ENCODE measurements at regions not wholly inside any gene's neighbourhood (a gene's known extent, or its start where the extent isn't known, plus 50 kb on each side); places are given as distances from the start of the nearest gene placed in this dataset.
"Not testable (repeated sequence)": the region's sequence is repeated elsewhere in the genome, so short reads cannot be mapped to it uniquely, and the experiment has no call there.

DNA sequence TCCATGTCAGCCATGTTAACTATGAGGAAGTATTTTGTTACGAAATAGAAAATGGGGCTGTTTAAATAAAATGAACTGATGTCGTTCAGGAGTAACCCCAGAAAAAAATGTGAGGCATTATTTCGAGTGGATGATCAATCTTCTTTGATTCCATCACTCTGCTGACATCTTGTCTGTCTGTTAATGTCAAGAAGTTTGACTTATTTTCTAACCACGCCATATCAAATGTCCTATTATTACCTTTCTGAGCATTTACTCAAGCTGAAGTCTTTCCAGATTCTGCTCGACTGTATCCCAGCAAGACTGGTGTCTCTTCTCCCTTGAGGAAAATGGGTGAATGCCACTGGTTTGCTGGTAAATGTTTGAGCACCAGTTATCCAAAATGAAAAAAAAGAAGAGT lies 672.9 kb upstream of the SOX11 start:
- H3K27ac Mint-ChIP-seq = no peak overlapping the region
- DNase-seq = no peak
- H3K9me3 Mint-ChIP-seq = peaks cover 21% of the 10 kb centered on the region
- CTCF ChIA-PET = no interaction called here
- no peaks in the 10 kb centered on the region for H3K4me1 Mint-ChIP-seq
- no peaks in the 10 kb centered on the region for H3K36me3 Mint-ChIP-seq
- no peak overlapping the region for H3K4me3 Mint-ChIP-seq
- no peaks in the 10 kb centered on the region for H3K27me3 Mint-ChIP-seq

DNA sequence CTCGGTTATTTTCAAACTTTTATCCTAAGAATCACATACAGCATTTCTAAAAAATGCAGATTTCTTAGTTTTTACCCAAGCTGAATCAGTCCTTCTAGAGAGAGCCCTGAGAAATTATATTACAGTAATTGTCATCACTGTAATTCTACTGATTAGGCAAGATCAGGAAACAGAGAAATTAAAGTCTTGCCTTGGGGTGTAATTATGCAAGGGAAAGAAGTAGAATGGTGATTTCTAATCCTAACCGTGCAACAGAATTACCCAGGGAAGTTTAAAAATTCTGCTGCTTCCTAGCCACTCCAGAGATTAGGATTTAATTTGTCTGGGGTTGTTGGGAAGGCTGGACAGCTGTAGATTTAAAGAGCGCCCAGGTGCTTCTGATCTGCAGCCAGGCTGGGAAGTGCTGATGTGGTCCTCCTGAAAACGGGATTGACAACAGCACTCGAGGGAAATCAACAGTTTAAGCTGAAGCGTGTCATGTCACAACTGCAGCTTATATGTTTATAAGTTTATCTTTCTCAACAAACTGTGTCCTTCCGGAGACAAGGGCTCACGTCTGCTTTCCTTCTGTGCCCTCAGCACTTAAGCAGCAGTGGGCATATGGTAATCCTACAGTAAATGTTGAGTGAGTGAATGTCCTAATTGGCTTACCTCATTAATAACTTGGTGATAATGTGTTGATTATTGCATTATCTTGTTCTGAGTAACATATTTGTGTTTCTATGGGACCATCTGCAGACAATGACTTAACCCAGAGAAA lies 671.9 kb upstream of the SOX11 start:
- CTCF ChIA-PET = no interaction called here
- H3K36me3 Mint-ChIP-seq = no peaks in the 10 kb centered on the region
- no peak overlapping the region for H3K27ac Mint-ChIP-seq
- no peaks in the 10 kb centered on the region for H3K27me3 Mint-ChIP-seq
- no peak for DNase-seq
- no peak overlapping the region for H3K4me3 Mint-ChIP-seq
- peaks cover 17% of the 10 kb centered on the region for H3K9me3 Mint-ChIP-seq
- H3K4me1 Mint-ChIP-seq = no peaks in the 10 kb centered on the region

DNA sequence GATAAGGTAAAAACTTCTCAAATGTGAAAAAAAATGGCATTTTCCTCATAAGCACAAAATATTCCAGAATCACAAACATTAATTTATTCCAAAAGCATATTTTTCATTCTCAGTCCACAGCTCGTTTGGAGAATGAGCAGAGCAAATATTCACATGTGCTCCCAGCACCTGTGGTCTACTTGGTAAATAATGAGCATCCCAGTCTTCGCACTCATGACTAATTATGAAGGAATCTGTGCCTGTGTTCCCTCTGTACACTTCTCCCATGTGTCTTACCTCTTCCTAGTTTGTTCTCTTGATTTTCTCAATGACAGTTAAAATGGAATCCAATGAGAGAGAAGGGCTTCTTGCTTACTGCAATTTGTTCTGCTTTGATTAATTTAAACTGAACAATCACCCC lies 671.0 kb upstream of the SOX11 start:
- CTCF ChIA-PET = no interaction called here
- no peak for DNase-seq
- Mint-ChIP-seq H3K9me3 (peaks cover 17% of the 10 kb centered on the region), H3K36me3 (no peaks in the 10 kb centered on the region), H3K27ac (no peak overlapping the region), H3K4me1 (no peaks in the 10 kb centered on the region), H3K4me3 (no peak overlapping the region), H3K27me3 (no peaks in the 10 kb centered on the region)

DNA sequence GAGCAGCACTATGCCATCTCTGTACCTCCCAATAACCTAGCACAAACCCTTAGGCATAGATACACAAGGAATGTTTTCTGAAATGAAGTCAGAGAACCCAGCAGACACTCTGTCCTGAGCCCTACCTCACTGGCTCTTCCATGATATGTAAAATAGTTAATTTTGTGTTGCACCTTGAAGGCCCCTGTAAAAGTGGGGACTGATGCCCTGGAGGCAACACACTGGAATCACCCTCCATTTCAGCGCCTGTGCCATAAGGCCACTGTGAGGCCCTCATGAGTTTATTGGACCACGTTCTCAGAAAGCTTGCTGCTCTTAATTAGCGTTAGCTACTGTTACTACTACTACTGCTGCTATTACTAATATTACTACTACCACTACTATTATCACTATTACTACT lies 670.1 kb upstream of the SOX11 start:
- Mint-ChIP-seq H3K4me1 (no peaks in the 10 kb centered on the region), H3K4me3 (no peak overlapping the region), H3K9me3 (peaks cover 18% of the 10 kb centered on the region), H3K27ac (no peak overlapping the region), H3K36me3 (no peaks in the 10 kb centered on the region), H3K27me3 (no peaks in the 10 kb centered on the region)
- CTCF ChIA-PET = no interaction called here
- no peak for DNase-seq

DNA sequence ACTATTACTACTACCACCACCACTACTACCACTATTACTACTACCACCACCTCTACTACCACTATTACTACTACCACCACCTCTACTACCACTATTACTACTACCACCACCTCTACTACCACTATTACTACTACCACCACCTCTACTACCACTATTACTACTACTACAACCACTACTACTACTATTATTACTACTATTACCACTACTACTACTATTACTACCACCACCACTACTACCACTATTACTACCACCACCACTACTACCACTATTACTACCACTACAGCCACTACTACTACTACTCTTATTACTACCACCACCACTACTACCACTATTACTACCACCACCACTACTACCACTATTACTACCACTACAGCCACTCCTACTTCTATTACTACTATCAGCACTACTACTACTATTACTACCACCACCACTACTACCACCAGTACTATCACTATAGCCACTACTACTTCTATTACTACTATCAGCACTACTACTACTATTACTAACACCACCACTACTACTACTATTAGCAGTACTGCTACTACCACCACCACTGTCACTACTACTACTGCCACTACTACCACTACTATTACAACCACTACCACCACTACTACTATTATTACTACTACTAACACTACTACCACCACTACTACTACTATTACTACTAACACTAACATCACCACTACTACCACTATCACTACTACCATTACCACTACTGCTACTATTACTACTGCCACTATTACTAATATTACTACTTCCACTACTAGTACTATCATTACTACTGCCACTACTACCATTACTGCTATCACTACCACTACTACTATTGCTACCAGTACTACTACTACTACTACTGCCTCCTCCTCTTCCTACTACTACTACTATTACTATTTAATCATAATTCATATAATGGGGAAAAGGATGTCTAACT lies 669.2 kb upstream of the SOX11 start:
- H3K36me3 Mint-ChIP-seq, H3K4me1 Mint-ChIP-seq, H3K27ac Mint-ChIP-seq, CTCF ChIA-PET, H3K27me3 Mint-ChIP-seq, DNase-seq, H3K4me3 Mint-ChIP-seq: not testable (repeated sequence)
- H3K9me3 Mint-ChIP-seq = peaks cover 18% of the 10 kb centered on the region

DNA sequence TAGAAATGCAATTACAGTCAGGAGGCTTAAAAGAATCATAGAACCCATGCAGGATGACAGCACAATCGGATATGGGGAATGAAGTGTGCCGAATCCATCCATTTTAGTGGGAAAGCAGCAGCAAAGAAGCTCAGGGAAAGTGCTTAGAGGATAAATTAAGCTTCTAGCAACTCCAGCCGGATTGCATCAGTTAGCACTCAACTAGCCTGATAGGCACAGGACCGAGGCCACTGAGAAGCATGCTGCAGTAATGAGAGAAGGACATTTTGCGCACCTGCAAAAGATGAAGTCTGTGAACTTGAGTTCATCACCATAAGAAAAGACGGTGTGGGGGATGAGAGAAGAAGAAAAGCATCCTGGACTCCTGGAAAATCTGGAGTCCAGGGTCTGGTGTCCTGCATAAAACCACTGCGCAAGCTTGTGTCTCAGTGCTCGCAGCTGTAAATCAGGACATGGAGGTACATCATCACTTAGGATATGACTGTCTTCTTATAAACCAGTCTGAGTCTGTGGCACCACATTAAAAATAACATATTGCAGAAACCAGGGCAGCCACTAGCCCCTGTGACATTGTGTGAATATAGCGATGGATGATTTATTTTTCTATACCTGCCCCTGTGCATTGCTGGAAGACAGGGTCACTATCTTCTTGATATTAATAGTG lies 665.5 kb upstream of the SOX11 start:
- peaks cover 23% of the 10 kb centered on the region for H3K9me3 Mint-ChIP-seq
- CTCF ChIA-PET = no interaction called here

DNA sequence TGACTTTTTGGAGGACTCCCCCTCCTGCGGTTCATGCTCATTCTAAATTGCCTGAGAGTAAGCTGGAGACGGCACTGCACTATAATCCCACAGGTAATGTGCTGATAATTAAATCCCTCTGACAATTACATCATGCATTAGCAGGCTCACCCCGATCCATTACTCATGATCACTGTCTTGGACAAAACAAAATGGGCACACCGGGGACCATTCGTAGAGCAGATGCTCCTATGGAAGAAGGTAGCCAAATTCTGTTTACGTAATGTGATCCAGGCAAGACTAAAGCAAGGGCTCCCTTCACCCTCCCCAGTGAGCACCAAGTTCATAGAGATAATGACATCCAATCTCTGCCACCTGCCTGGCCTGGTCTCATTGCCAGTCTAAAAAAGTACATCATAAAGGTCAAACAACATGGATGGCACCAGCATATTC lies 657.1 kb upstream of the SOX11 start:
- Mint-ChIP-seq H3K4me3 (no peak overlapping the region), H3K9me3 (peaks cover 2% of the 10 kb centered on the region), H3K27ac (no peak overlapping the region), H3K4me1 (no peaks in the 10 kb centered on the region), H3K27me3 (no peaks in the 10 kb centered on the region), H3K36me3 (no peaks in the 10 kb centered on the region)
- no peak for DNase-seq
- CTCF ChIA-PET = no interaction called here

More for the DNA sequence above, 665.5 kb upstream of the SOX11 start:
- no peaks in the 10 kb centered on the region for H3K4me1 Mint-ChIP-seq
- no peak overlapping the region for H3K27ac Mint-ChIP-seq
- no peak for DNase-seq
- H3K27me3 Mint-ChIP-seq = no peaks in the 10 kb centered on the region
- no peak overlapping the region for H3K4me3 Mint-ChIP-seq
- no peaks in the 10 kb centered on the region for H3K36me3 Mint-ChIP-seq

DNA sequence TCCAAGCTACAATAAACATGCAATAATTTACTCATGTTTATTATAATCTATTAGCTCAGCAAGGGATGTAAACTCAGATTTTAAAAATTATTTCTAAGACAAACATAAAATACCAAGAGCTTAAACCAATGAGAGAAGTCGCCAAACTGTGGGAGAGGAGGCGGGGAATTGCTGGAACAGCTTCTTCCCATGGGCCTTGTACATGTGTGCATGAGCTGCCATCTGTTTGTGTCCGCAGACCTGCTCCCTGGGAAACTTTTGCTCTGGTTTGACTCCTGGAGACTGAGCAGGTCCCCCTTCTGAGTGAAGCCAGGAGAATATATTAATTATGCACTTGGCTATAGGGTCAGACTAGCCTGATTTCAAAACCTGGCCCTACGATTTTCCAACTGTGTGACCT lies 655.9 kb upstream of the SOX11 start:
- peaks cover 4% of the 10 kb centered on the region for H3K9me3 Mint-ChIP-seq
- no peaks in the 10 kb centered on the region for H3K27me3 Mint-ChIP-seq
- no peaks in the 10 kb centered on the region for H3K4me1 Mint-ChIP-seq
- H3K4me3 Mint-ChIP-seq = no peak overlapping the region
- H3K27ac Mint-ChIP-seq = no peak overlapping the region
- no peak for DNase-seq
- no peaks in the 10 kb centered on the region for H3K36me3 Mint-ChIP-seq
- CTCF ChIA-PET = no interaction called here

DNA sequence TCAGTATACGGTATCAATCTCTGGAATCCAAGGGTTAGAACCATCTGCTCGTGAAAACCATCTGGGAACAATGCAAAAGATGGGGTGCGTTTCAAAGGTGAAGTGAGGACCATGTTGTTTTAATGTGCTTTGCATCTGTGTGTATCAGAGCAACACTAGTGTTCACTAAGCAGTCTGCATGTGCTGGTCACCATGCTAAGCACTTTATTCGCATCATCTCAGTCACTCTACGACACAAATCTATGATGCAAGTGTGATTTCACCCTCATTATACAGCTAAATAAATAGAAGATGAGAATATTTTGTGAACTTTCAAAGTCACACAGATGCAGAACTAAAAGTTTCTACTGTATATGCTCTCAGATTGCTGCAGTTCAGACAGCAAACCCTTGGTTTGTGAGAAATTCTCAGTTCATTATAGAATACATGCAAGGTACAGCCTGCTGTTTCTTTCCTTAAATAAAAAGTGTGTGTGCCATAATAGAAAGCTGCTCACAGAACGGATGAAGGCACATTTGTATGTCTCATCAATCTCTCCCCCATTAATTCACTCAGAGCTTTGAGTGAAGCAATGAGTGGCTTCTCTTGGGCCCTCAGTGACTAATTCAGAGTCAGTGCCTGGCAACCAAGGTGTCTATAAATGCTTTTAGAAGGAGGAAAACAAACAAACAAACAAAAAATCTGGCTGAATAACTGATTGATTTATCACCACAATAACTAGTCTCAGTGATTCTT lies 652.8 kb upstream of the SOX11 start:
- H3K4me3 Mint-ChIP-seq = no peak overlapping the region
- no peaks in the 10 kb centered on the region for H3K4me1 Mint-ChIP-seq
- H3K27ac Mint-ChIP-seq = no peak overlapping the region
- no peaks in the 10 kb centered on the region for H3K36me3 Mint-ChIP-seq
- no peak for DNase-seq
- CTCF ChIA-PET = interaction anchor here (0.6 kb wide), 1 partner anchor 78 kb away, joined by 3 read pairs; no protein-coding TSS in a partner anchor
- H3K9me3 Mint-ChIP-seq = peaks cover 4% of the 10 kb centered on the region
- no peaks in the 10 kb centered on the region for H3K27me3 Mint-ChIP-seq

DNA sequence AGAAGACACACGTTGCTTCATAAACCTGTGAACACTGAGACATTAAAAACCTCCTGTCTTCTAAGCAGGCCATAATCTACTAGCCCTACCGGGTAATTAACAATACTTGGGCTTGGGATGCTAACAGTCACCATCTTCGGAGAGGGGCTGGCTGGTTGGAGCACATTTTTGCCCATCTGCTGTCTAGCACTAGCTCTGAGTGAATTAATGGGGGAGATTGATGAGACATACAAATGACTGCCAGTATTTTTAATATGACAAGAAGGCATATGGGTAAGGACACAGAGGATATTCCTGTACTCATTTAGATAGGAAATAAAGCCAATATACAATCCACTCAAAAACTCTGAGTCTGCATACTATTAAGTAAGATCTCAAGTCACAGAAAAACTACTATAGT lies 651.6 kb upstream of the SOX11 start:
- no peaks in the 10 kb centered on the region for H3K27me3 Mint-ChIP-seq

DNA sequence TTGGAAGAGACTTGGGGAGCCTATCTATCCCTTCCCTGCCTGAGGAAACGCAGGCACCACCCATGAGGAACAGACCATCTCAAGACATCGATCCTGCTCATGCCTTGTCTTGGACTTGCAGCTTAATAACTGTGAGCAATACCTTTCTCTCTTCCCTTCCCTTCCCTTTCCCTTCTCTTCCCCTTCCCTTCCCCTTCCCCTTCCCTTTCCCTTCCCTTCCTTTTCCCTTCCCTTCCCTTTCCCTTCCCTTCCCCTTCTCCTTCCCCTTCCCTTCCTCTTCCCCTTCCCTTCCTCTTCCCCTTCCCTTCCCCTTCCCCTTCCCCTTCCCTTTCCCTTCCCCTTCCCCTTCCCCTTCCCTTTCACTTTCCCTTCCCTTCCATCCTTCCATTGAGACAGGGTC lies 650.7 kb upstream of the SOX11 start:
- no peaks in the 10 kb centered on the region for H3K36me3 Mint-ChIP-seq
- no peak for DNase-seq
- H3K4me1 Mint-ChIP-seq = no peaks in the 10 kb centered on the region
- no peak overlapping the region for H3K27ac Mint-ChIP-seq
- H3K9me3 Mint-ChIP-seq = peaks cover 4% of the 10 kb centered on the region
- no peak overlapping the region for H3K4me3 Mint-ChIP-seq
- H3K27me3 Mint-ChIP-seq = no peaks in the 10 kb centered on the region
- CTCF ChIA-PET = no interaction called here

More for the DNA sequence above, 651.6 kb upstream of the SOX11 start:
- Mint-ChIP-seq H3K9me3 (peaks cover 4% of the 10 kb centered on the region), H3K36me3 (no peaks in the 10 kb centered on the region), H3K27ac (no peak overlapping the region), H3K4me3 (no peak overlapping the region), H3K4me1 (no peaks in the 10 kb centered on the region)
- CTCF ChIA-PET = no interaction called here
- DNase-seq = no peak

DNA sequence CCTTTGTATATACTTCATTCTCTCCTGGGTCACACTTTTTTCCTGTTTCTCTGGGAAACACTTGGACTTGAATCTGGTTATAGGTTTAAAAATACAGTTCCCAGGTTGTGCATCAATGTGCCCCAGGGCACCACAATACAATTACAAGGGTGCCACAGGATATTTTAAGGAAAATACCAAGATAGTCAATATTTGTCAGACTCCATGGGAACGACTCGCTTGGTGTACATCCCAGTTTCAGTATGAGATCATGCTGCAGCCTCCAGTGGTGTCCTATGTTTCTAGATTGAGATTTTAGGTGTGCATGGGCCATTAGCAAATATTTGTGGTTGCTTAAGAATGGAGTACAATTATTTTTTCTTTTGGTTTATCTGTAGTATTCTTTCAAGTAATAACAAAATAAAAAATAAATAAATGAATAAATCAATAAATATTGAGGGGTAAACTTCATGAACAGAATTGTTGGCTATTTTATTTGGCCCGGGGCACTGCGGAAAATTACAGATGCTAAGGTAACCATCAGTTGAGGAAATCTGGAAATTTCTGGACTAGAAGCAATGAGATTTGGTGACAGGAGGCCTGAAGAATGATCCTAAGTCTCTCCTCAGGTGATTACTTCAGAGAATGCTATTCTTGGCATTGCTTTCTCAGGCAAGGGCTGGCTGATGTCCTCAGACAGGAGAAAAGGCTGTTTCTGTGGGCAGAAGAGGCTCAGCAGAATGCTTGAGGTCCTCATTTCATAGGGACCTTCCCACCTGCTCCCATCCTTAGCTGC lies 649.3 kb upstream of the SOX11 start:
- no peak for DNase-seq
- H3K9me3 Mint-ChIP-seq = peaks cover 6% of the 10 kb centered on the region
- CTCF ChIA-PET = no interaction called here
- H3K4me3 Mint-ChIP-seq = no peak overlapping the region
- no peaks in the 10 kb centered on the region for H3K36me3 Mint-ChIP-seq
- H3K27me3 Mint-ChIP-seq = no peaks in the 10 kb centered on the region
- no peaks in the 10 kb centered on the region for H3K4me1 Mint-ChIP-seq
- no peak overlapping the region for H3K27ac Mint-ChIP-seq

DNA sequence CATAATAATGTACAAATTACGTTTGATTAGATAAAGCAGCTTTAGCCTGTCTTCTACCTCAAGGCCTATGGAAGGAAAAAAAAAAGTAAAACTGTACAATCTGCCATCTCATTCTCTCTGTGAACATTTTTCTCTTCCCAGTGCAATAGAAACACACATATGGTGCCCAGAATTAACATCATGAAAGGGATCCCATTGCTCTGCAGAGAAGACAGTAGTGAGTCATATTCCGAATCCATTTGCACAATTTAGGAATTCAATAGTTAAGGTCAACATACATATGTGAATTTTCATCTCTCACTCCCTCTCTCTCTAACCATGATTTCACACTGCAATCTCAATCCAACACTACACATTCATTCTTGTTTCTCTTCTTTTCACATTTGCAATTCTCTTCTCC lies 640.9 kb upstream of the SOX11 start:
- H3K36me3 Mint-ChIP-seq = no peaks in the 10 kb centered on the region
- no peak overlapping the region for H3K27ac Mint-ChIP-seq
- no peaks in the 10 kb centered on the region for H3K27me3 Mint-ChIP-seq
- peaks cover 7% of the 10 kb centered on the region for H3K9me3 Mint-ChIP-seq
- DNase-seq = no peak
- H3K4me1 Mint-ChIP-seq = no peaks in the 10 kb centered on the region
- CTCF ChIA-PET = no interaction called here
- no peak overlapping the region for H3K4me3 Mint-ChIP-seq
